LoVo (cell line): ENCODE measurements at regions not wholly inside any gene's neighbourhood (a gene's known extent, or its start where the extent isn't known, plus 50 kb on each side); places are given as distances from the start of the nearest gene placed in this dataset.

Experiments
- DNase-seq: peaks from one replicate; pipeline ENCODE4 v3.0.0-alpha.2; 2016; ENCODE audit warnings: low spot score

DNA sequence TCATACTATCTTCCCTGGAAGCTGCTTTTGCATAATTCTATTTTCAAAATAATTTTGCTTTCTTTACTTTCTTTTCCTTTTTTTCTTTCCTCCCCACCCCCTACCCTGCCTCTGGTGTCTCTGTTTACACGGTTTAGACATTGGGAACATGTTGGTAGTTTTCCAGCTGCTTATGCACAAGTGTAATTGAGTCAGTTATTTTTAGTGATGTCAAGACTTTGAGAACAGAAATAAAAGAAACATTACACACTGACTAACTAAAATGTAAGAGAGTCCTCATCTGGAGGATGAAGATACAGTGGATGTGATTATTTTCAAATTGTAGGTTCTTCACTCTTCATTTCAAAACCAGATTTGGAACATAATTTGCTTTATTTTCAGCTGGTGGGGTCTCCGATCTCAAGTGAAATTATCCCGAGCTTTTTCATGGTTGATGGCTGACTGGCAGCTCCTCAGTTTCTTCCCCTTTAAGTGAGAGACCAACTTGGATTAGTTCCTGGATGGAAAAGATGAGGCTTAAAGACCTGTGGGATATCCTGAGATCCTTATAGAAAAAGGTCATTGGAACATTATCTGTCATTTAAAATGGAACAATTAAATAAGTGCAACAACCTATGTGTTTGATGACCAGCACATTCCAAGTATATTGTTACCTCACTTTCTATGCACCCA, 154.4 kb upstream of the ZNF462 start:
- no peak for DNase-seq

DNA sequence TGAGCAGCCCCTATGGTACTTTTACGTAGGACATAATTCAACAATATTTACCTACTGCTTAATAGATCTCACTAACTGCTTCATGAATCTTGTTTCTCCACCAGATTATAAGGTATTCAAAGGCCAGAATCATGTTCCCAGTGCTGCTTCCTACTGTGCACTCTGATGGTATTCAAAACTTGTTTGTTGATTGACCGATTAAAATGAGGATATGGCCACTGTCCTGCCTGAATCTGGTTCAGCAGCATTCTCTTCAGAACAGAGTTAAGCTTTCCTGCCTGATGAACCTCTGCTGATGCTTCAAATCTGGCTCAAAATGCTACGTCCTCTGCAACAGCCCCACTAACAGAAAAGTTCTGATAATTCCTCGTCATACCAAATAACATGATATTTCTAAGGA, 150.7 kb upstream of the ZNF462 start:
- no peak for DNase-seq

DNA sequence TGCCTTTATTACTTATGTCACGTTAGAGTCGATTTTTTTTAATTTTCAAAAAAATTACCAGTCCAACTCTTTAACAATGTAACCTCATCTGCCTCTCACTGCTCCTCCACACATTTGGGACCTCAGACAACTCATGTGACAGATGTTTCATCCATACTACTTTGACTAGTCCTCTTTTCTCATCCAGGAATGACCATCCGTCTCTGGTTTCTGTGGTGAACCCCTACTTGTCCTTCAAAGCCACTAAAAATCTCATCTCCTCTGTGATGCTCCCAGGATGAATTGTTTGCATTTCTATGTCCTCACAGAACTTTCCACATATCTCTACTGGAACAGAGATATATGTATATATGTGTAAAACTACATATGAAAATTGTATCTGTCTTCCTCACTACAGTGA, 149.8 kb upstream of the ZNF462 start:
- no peak for DNase-seq

DNA sequence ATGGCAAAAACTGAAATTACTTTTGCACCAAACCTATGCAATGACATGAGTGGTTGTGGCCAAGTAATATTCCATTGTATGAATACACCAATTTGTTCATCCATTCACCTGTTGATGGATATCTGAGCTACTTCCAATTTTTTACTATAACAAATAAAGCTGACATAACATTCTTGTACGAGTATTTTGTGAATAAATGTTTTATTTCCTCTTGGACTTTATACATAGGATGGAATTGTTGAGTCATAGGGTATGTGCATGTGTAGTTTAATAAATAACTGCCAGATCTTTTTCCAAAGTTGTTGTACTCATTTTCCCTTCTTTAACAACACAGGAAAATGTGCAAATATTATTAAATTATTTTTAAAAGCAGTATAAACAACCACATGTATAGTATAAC, 146.1 kb upstream of the ZNF462 start:
- no peak for DNase-seq

DNA sequence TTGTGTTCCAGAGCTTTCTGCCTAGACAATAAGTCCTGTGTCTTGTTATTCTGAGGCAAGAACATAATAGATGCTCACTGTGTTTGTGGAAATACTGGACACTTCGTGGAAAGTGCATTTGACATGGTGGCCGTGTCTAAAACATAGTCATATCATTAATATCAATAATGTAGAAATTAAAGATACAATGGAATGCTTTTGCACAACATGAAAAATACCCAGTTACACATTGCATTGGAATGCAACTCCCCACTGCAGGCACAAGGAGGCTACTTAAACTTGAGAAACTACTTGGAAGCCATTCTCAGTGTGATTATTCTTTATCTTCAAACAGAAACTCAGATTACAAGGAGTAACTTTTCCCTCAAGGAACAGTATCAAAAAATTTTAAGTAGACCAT, 145.3 kb upstream of the ZNF462 start:
- no peak for DNase-seq

DNA sequence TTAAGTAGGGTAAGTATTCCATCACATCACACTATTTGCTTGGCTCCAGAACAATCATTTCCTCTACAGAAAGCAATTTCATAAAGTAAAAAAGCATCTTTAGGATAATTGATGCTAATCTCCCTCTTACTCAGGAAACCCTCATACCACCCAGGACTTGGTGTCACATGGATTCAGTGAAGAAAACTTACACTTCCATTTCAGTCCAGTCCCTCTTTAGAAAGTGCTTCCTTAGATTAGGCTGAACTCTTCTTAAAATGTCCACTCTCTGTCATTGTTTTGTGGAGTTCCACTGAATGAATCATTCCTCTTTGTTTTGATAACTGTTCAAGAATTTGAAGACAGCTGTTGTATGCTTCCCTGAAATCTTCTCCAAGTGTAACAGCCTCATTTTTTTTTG, 144.0 kb upstream of the ZNF462 start:
- DNase-seq: no peak

DNA sequence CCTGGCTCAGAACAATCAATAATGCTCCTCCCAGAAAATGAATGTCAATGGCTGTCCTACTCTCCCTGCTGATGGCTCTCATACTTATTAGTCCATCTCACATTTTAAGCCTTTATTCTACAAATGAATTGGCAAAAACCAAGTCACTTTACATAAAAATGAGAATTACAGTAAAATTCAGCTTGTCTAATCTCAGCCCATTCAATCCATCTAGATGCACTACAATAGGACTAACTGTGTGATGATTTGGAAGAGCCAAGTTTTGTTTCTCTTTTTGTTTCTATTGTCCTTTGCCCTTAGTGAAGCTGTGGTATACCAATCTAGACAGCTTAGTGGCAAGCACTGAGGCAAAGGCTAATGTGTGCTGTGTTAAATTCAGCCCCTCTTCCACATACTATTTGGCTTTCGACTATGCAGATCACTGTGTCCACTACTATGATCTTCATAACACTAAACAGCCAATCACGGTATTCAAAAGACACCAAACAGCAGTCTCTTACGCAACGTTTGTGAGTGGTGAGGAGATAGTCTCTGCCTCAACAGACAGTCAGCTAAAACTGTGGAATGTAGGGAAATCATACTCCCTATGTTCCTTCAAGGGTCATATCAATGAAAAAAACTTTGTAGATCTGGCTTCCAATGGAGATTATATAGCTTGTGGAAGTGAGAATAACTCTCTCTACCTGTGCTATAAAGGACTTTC, 140.8 kb upstream of the ZNF462 start:
- DNase-seq: no peak

DNA sequence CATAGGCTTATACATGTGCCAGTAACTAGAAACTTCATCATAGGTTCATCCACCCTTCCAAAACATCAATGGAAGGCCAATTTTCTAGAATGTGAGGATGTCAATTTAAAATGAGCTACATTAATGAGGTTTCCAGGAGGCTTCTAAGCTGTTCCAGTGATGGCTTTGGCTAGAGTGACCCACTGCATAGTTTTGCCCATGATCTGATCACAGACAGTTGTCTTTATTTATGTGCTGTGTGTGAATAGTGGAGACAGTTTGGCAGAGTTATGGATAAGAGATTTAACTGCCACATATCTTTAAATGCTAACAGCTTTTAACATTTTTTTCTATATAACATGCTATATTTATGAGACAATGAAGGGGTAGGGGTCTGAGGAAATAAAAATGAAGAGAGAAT, 139.0 kb upstream of the ZNF462 start:
- DNase-seq: no peak

DNA sequence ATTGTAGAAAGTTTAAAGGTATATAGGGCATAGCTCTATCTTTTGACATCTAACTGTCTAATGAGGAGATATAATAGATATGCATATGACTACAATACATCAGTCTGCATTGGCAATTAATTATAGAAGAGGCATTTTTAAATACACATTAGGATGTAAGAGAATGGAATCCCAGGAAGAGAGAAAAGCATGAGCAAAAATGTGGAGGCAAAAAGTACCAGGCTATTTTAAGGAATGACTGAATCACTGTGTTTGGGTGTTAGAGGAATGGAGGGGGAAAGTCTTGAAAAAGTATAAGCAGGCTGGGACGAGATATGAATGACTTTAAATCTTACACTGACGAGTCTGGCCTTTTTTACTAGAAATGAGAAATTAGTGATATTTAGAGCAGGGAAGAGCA, 138.4 kb upstream of the ZNF462 start:
- DNase-seq: no peak

DNA sequence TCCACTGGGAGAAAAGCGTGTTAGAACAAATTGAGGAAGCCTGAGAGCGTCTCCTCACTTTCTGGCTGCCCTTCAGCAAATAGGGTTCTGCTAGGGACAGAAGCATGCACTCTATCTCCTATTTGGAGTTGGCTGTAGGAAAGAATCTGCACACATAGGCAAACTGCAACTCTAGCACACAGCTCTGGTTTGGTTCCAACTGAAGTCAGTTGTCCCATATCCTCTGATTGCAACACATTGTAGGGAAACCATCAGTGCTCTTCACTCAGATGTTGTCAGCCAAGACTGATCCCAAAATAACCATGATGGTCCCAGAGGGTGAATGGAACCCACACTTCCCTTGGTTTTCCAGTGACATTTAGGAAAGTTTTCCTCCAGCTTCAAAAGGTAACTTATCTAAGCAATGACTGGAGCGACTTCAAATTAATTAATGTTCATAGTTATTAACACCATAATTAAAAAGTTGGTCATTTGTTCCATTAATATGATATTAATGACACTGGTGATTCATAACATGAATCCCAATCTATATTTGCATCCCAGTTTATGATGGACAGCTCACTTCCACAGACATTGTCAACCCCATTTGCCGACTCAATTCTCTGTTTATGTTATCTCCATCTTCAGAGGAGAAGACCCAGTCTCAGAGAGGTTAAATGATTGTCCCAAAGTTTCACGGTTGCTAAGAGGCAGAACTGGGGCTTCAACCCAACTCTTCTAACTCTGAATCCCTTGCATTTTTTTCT, 136.7 kb upstream of the ZNF462 start:
- no peak for DNase-seq

DNA sequence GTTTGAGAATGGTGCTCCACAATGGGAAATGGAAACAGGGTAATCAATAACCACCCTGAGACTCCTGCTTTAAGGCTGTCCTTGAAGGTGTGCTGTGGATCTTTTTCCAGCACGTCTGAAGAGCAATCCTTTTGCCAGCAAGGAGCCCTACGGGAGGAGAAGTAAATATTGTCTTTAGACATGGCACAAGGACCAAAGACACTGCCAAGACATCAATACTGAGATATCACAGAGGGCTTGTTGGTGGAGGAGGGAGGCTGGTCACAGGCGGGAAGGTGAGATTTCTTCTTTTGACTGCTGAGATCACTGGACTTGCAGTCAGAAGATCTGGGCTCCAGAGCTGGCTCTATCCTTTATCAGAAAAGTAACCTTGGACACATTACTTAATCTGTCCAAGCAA, 135.0 kb upstream of the ZNF462 start:
- DNase-seq: no peak

DNA sequence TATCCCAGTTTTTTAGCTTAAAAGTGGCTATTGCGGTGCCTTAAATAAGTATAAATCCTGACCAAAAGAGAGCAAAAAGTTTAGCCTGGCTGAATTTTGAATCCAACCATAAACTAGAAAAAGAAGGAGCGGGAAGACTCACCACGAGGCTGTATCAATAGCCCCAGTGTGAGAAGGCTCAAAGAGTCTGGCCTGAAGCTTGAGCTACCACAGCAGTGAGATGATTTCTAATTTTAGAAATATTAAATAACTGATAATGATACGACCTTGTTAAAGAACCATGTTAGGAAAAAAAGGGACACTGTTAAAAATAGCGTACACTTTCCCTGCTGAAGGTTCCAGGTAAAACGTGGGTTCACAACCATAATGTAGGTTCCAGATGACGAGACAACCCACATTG, 134.1 kb upstream of the ZNF462 start:
- no peak for DNase-seq

DNA sequence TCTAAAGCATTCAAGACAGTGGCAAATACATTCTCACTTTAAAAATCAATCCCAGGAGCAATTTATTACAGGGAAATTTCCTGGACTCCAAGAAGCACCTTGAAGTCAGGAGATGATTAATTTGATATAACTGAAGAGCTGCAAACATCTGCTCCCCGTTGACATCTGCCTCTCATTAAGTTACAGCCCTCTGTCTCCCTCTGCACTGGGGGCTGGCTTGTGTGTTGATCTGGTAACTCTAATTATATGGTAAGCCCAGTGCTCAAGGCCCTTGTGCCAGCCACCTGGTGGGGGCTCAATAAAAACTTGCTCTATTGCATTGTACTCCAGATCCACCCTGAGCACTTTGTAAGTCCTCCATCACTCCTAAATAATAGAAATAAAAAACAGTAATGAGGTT, 131.1 kb upstream of the ZNF462 start:
- no peak for DNase-seq

DNA sequence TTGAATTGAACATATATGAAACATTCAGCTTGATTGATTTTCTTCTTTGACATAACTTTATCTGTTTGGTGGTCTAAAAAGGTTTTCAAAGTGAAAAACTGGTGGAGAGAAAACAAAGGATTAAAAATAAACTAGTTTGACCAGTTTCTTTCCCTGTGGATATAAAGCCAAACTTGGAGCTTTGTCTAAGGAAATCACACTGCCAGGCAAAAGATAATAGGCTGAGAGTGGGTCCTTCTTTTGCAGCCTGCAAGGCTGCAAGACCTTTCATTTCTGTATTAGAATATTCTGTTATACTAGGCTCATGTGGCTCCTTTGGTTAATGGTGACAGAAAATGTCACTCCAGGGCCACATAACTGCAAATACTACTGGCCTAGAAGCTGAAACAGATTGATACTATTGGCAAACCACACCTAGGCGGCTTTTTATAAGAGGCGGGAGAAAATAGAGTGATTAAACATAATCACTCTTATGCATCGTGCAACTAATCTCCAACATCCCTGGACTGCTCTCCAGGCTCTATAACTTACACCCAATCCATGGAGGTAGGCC, 129.1 kb upstream of the ZNF462 start:
- no peak for DNase-seq

DNA sequence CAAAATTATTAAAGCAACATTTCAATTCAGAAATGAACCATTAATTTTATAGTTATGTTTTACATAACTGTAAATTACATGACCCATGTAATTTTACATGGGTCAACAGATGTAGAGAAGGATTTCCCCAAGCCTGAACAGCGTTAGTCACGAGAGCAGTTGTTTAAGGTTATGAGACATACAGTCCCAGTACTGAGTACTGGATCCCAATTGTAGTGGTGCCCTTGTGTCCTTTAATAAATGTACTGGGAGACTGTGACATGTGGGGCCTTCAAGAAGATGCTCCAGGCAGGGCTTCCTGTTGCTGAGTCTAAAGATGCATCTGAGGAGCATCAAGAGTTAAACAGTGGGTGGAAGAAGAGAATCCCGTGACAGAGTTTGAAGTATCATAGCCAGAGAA, 125.5 kb upstream of the ZNF462 start:
- no peak for DNase-seq

DNA sequence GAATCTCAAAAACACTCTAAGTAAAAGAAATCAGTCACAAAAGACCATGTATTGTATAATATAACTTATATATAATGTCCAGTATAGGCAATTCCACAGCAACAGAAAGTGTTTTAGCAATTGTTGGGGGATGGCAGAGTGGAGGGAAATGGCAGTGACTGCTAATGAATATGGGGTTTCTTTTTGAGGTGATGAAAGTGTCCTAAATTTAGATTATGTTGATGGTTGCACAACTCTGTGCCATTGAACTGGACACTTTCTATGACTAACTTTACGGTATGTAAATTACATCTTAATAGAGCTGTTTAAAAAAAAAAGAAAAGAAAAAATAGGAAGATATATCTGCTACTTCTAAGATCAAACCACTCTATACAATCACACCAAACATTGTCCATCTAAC, 124.9 kb upstream of the ZNF462 start:
- no peak for DNase-seq

DNA sequence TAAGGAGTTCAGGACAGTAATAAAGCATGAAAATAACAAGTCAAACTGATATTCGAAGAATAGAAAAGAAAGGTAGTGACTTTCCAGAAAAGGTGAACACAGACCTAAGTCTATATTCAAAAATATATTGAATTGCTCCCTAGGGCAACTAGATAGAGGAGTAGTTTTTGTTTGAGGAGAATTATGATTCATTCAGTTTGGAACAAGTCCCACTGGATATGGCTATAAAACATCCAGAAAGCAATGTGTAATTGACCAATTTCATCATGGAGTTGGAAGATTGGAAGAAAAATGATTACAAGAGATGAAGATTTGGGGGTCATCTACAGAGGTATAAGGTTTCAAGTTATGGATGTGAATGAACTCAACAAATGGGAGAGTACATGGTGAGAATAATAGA, 117.5 kb upstream of the ZNF462 start:
- no peak for DNase-seq

DNA sequence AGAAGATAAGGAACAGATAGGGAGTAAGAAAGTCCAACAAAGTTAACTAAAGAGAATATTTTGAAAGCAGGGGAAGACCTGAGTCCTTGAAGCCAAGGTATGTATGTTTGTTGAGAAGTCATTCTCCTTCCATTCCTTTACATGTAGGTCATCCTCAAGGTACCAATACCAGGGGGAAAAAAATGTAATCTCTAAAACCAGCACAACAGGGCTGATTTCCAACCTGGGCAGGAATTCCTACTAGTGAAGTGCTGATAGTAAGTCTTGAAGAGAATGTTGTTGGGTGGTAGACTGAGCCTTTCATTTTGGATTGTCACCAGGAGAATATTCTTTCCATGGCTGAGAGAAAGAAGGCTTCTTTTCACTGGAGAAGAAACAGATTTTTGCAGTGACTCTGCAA, 117.1 kb upstream of the ZNF462 start:
- DNase-seq: no peak

DNA sequence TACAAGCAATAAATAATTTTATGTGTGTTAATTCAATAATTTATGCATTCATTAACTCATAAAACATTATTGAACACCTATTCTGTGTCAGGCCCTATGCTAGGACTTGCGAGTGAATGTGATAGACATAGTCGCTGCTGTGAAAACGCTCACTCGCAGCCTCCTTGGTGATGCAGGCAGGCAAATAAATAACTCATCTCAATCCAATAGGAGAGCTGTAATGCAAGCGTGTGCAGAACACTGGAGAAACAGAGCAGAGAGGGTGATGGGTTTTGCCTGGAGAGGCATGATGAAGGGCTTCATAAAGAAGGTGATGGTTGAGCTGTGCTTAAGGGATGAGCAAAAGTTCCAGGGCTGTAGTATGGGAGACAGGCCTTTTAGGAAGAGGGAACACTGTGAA, 111.3 kb upstream of the ZNF462 start:
- DNase-seq: no peak

DNA sequence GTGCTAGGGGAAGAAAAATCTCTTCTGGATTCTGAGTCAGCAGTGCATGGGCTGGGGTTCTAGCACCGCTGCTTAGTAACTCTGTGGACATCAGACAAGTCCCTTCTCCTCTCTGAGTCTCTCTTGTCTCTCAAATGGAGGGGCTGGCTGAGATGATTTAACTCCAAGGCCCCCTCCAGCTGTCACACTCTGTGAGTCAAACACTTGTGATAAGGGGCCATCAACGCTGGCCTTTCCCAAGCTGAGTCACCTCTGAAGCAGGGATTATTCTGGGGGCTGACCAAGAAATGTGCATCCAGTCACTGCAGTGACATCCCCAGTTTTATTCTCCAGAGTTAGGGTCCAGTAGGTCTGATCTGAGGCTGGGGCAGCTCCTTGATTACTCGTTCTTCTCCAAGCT, 110.4 kb upstream of the ZNF462 start:
- no peak for DNase-seq

DNA sequence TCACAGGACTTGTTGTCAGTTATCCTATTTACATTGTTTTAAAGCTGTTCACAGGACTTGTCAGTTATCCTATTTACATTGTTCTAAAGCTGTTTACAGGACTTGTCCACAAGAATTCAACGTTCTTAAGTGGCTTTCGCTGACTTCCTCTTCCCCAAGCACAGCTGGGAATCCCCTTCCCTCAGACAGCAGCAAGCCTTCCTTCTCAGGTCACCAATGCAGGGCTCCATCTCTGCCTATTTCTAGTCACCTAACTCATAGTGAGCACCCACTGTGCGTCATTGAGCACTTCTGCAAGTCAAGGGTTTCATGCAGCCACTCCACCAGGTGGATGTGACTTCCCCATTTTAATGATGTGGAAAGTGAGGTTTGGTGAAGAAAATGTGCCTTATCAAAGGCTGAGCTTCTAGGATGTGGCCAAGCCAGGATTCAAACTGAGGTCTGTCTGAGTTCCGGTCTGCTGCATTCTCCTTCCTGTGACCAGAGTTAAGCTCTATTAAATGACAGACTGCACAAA, 109.8 kb upstream of the ZNF462 start:
- no peak for DNase-seq

DNA sequence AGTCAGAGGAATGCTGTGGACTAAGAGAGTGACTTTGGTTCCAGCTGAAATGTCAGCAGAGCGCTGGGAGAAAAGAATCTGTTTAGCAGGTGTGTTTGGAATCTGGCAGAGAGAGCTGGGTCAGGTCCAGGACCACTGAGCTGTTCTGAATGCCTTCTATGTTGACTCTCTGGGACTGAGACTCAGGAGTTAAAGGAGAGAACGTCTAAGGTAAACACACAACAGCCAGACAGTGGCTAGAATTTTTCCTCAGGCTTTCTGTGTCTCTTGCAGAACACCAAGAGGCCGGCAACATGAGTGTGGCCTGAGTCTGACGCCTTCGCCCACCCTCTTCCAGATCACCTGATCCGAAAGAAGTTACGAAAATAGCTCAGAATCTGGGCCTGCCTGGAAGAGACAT, 107.2 kb upstream of the ZNF462 start:
- no peak for DNase-seq

DNA sequence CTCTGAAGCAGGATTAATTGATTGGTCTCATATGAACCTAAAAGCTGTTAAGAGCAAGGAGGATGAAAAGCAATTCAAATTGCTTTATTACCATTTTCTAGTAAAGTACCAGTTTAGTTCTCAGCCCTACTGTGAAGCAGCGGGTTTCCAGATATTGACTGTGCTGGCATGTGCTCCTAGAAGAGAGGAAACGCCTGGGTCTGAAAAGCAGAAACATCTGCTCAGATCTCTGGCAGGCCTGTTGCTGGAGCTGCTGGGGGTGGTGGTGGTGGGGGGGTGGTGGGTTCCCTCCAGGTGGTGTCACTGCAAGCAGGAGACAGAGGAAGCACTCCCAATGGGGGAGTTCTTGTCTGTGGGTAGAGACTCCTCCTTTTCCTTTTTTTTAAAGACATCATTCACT, 105.5 kb upstream of the ZNF462 start:
- DNase-seq: no peak
